ENCODE measurements at regions not wholly inside any gene's neighbourhood (a gene's known extent, or its start where the extent isn't known, plus 50 kb on each side); places are given as distances from the start of the nearest gene placed in this dataset.

DNA sequence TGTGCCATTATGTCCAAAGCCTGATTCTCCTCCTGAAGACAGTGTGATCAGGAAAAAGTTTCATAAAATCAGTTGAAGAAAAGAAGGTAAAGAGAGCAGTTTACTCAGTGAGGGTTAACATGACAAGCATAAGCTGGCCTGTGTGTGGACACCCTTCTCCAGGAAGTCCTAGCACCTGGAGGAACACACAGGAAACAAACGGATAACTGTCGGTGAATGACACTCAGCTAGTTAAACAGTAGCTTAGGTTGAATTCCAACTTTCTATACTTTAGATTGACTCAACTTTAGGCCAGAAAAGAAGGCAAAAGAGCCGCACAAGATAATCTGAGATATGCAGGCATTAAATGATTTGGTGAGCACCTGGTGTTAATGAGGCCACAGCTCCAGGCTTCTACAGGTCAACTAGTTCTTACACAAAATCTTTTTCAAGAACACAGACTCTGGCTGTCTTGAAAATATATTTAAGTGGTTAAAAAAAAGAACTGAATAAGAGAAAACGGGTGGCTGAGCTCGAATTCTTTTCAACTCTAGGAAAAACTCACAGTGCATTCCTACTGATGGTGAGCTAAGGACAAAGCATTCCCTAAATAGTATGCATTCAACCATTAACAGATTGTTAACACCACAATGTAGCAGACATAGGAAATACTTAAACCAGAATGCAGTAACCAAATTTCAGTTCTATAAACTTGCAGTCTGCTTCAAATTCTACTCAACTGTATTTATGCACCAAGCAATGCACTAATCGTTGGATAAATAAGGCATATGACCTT, 56.9 kb upstream of the TSPAN8 start:
- no peaks in the 10 kb centered on the region for H4K20me1 ChIP-seq (replicated peaks; ENCODE audit: control insufficient read depth, extremely low read depth, insufficient read depth, low read length)
- ChIA-PET CTCF (interaction anchor here (1.6 to 1.8 kb wide), 2 partner anchors 178 to 532 kb away, joined by 6 read pairs; no protein-coding TSS in a partner anchor), POLR2A (no interaction called here)
- DNase-seq (ENCODE audit: low read depth, low spot score): no peak
- no peaks in the 10 kb centered on the region for H3K9me3 ChIP-seq (replicated peaks; ENCODE audit: control insufficient read depth, insufficient read depth, low read length)
- H2AFZ ChIP-seq (ENCODE audit: low read depth, low read length): no peak overlapping the region
- dilution Hi-C loops (cut with MboI; ENCODE audit: extremely low pct_ligation_motif_present, low sequenced_read_pairs): no loop called here
- no peak overlapping the region for H3K4me3 ChIP-seq (replicated peaks in 1 of 3; ENCODE audit: insufficient read depth in 1 of 3, low read depth in 1 of 3, low read length in 3 of 3)
- H3K9ac ChIP-seq (replicated peaks; ENCODE audit: extremely low read depth, insufficient read depth, low read length): no peak overlapping the region
- no peaks in the 10 kb centered on the region for H3K4me1 ChIP-seq (ENCODE audit: control insufficient read depth, extremely low read depth, insufficient read depth, low read length)
- no peak for FAIRE-seq
- BruUV-seq (replicated peaks): no TSS peak
- no peaks in the 10 kb centered on the region for H3K9me1 ChIP-seq (replicated peaks; ENCODE audit: control insufficient read depth, extremely low read depth, insufficient read depth, low read length)
- H3K27ac ChIP-seq (ENCODE audit: insufficient read depth, low read depth, low read length): no peak overlapping the region
- intact Hi-C loops (cut with micrococcal nuclease): no loop called here
- no peaks in the 10 kb centered on the region for H3K36me3 ChIP-seq (ENCODE audit: control insufficient read depth in 2 of 2, extremely low read depth in 1 of 2, insufficient read depth in 2 of 2, low read length in 2 of 2)
- H3K79me2 ChIP-seq (ENCODE audit: control insufficient read depth, insufficient read depth, low read length): no peaks in the 10 kb centered on the region
- no peak overlapping the region for H3K4me2 ChIP-seq (ENCODE audit: insufficient read depth, low read length)
- peaks cover 0 to 6% of the 10 kb centered on the region in 2 experiments for H3K27me3 ChIP-seq (ENCODE audit: control insufficient read depth in 2 of 2, insufficient read depth in 2 of 2, low read length in 2 of 2)
- TF ChIP-seq EZH2 (IDR thresholded peaks at IDR 0.05; ENCODE audit: borderline replicate concordance, low read depth, low read length, severe bottlenecking): no peak
- no peak for TF ChIP-seq FOS (IDR thresholded peaks at IDR 0.05; ENCODE audit: borderline replicate concordance, insufficient read depth, low read length)
- TF ChIP-seq, protein P1, sequence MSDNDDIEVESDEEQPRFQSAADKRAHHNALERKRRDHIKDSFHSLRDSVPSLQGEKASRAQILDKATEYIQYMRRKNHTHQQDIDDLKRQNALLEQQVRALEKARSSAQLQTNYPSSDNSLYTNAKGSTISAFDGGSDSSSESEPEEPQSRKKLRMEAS (IDR thresholded peaks at IDR 0.05; ENCODE audit: insufficient read depth, insufficient read length): no peak
- TF ChIP-seq MYC (IDR thresholded peaks at IDR 0.05; ENCODE audit: low read depth, low read length): no peak
- TF ChIP-seq, protein P2, sequence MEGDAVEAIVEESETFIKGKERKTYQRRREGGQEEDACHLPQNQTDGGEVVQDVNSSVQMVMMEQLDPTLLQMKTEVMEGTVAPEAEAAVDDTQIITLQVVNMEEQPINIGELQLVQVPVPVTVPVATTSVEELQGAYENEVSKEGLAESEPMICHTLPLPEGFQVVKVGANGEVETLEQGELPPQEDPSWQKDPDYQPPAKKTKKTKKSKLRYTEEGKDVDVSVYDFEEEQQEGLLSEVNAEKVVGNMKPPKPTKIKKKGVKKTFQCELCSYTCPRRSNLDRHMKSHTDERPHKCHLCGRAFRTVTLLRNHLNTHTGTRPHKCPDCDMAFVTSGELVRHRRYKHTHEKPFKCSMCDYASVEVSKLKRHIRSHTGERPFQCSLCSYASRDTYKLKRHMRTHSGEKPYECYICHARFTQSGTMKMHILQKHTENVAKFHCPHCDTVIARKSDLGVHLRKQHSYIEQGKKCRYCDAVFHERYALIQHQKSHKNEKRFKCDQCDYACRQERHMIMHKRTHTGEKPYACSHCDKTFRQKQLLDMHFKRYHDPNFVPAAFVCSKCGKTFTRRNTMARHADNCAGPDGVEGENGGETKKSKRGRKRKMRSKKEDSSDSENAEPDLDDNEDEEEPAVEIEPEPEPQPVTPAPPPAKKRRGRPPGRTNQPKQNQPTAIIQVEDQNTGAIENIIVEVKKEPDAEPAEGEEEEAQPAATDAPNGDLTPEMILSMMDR (IDR thresholded peaks at IDR 0.05; ENCODE audit: extremely low read depth in 1 of 2, insufficient read depth in 1 of 2, low read depth in 1 of 2, low read length in 2 of 2): no peak
- no peak for TF ChIP-seq GATA2 (IDR thresholded peaks at IDR 0.05; ENCODE audit: insufficient read depth, insufficient read length, low read depth, low read length)
- TF ChIP-seq POLR2A (IDR thresholded peaks at IDR 0.05; ENCODE audit: low read depth, low read length): no peak
- TF ChIP-seq JUN (IDR thresholded peaks at IDR 0.05; ENCODE audit: borderline replicate concordance, insufficient read depth, insufficient read length, low read depth): no peak
- no peak for TF ChIP-seq POLR2AphosphoS5 (IDR thresholded peaks at IDR 0.05; ENCODE audit: insufficient read depth, low read depth, low read length)
